IMR-90 (cell line): ENCODE measurements at regions not wholly inside any gene's neighbourhood (a gene's known extent, or its start where the extent isn't known, plus 50 kb on each side); places are given as distances from the start of the nearest gene placed in this dataset.

Experiments
- CEBPB ChIP-seq: IDR thresholded peaks from 2 replicates; pipeline ENCODE4 v1.6.1; 2012; ENCODE audit warnings: low read depth, low read length, improper control_type of control experiment
- CHD1 ChIP-seq: IDR thresholded peaks from 2 replicates; pipeline ENCODE4 v1.6.1; 2012; ENCODE audit warnings: low read depth, low read length, improper control_type of control experiment
- CTCF ChIP-seq: conservative IDR thresholded peaks from 2 replicates; pipeline ENCODE4 v1.5.1; 2012; ENCODE audit warnings: mild to moderate bottlenecking, low read depth, low read length, improper control_type of control experiment
- MAFK ChIP-seq: IDR thresholded peaks from 2 replicates; pipeline ENCODE4 v1.6.1; 2012; ENCODE audit warnings: low read depth, low read length, improper control_type of control experiment
- MAZ ChIP-seq: IDR thresholded peaks from 2 replicates; pipeline ENCODE4 v1.6.1; 2012; ENCODE audit warnings: low read depth, mild to moderate bottlenecking, low read length, improper control_type of control experiment, moderate library complexity, borderline replicate concordance
- POLR2A ChIP-seq: IDR thresholded peaks from 2 replicates; pipeline ENCODE4 v1.6.1; 2012; ENCODE audit warnings: mild to moderate bottlenecking, low read depth, low read length
- RAD21 ChIP-seq: IDR thresholded peaks from 2 replicates; pipeline ENCODE4 v1.6.1; 2012; ENCODE audit warnings: low read length, improper control_type of control experiment
- RCOR1 ChIP-seq: IDR thresholded peaks from 2 replicates; pipeline ENCODE4 v1.6.1; 2012; ENCODE audit warnings: mild to moderate bottlenecking, low read length, improper control_type of control experiment; ENCODE audit not compliant: insufficient replicate concordance
- SMC3 ChIP-seq: fragments of 150-350 bp; IDR thresholded peaks from 2 replicates; pipeline ENCODE4 v1.6.1; 2016; ENCODE audit warnings: low read depth, mild to moderate bottlenecking, antibody characterized with exemption, low read length, moderate library complexity
- USF2 ChIP-seq: fragments of 150-350 bp; IDR thresholded peaks from 2 replicates; pipeline ENCODE4 v1.6.1; 2017; ENCODE audit warnings: mild to moderate bottlenecking, antibody characterized with exemption, low read length, low read depth

GRCh38 chr16:10256784-10257641 is 74.8 kb upstream of the GRIN2A start:
- TF ChIP-seq POLR2A: no peak
- TF ChIP-seq CTCF: peak; percentile 63
- TF ChIP-seq RCOR1: no peak
- TF ChIP-seq MAFK: no peak
- TF ChIP-seq RAD21: peak; percentile 55
- no peak for TF ChIP-seq CEBPB
- TF ChIP-seq SMC3: peak; percentile 72
- no peak for TF ChIP-seq USF2
- peak; percentile 76; the same call in 1 of the 2 replicates for TF ChIP-seq MAZ
- no peak for TF ChIP-seq CHD1
